Neural cell (in vitro differentiated cells): ENCODE measurements at regions not wholly inside any gene's neighbourhood (a gene's known extent, or its start where the extent isn't known, plus 50 kb on each side); places are given as distances from the start of the nearest gene placed in this dataset.

Experiments
- H2AFZ ChIP-seq: fragments of 200-600, 300-800 bp; sonication (generic), shearing (Covaris generic); 2 replicates; pipeline ENCODE4 v1.6.0; 2014; ENCODE audit warnings: low read depth, mild to moderate bottlenecking, antibody characterized with exemption, low read length, moderate library complexity
- H3F3A ChIP-seq: fragments of 200-600 bp; shearing (Covaris generic); 2 replicates; pipeline ENCODE4 v1.6.1; 2016; ENCODE audit warnings: mild to moderate bottlenecking, moderate library complexity, mixed read lengths, antibody characterized with exemption, low read length; ENCODE audit not compliant: insufficient read depth, poor library complexity, severe bottlenecking
- H3K27ac ChIP-seq: fragments of 200-600, 300-800 bp; sonication (generic), shearing (Covaris generic); 2 replicates; pipeline ENCODE4 v1.5.1; 2014; ENCODE audit warnings: mild to moderate bottlenecking, low read length, moderate library complexity
- H3K27me3 ChIP-seq: fragments of 300-800, 200-600 bp; sonication (generic), shearing (Covaris generic); 2 replicates; pipeline ENCODE4 v1.6.0; 2014; ENCODE audit warnings: mild to moderate bottlenecking, low read depth, low read length, moderate library complexity; ENCODE audit not compliant: insufficient read depth
- H3K36me3 ChIP-seq: fragments of 300-800, 200-600 bp; sonication (generic), shearing (Covaris generic); 2 replicates; pipeline ENCODE4 v1.5.1; 2014; ENCODE audit warnings: mild to moderate bottlenecking, antibody characterized with exemption, low read length, moderate library complexity; ENCODE audit not compliant: insufficient read depth
- H3K4me2 ChIP-seq: fragments of 300-800, 200-600 bp; sonication (generic), shearing (Covaris generic); 2 replicates; pipeline ENCODE4 v1.6.0; 2014; ENCODE audit warnings: mild to moderate bottlenecking, low read length
- H3K4me3 ChIP-seq: fragments of 300-800, 200-600 bp; sonication (generic), shearing (Covaris generic); 2 replicates; pipeline ENCODE4 v1.5.1; 2014; ENCODE audit warnings: mild to moderate bottlenecking, low read length, moderate library complexity
- H3K79me2 ChIP-seq: fragments of 200-600 bp; shearing (Covaris generic); replicated peaks from 2 replicates; pipeline ENCODE4 v1.6.0; 2014; ENCODE audit warnings: mild to moderate bottlenecking, low read length, moderate library complexity; ENCODE audit not compliant: insufficient read depth
- H3K9ac ChIP-seq: fragments of 300-800, 200-600 bp; sonication (generic), shearing (Covaris generic); 2 replicates; pipeline ENCODE4 v1.6.1; 2016; ENCODE audit warnings: mild to moderate bottlenecking, low read length, mixed read lengths
- H3K9me2 ChIP-seq: fragments of 200-600 bp; shearing (Covaris generic); 2 replicates; pipeline ENCODE4 v1.6.1; 2016; ENCODE audit warnings: mild to moderate bottlenecking, low read length, mixed read lengths; ENCODE audit not compliant: insufficient read depth
- H3K9me3 ChIP-seq: fragments of 200-600, 300-800 bp; sonication (generic), shearing (Covaris generic); 2 replicates; pipeline ENCODE4 v1.6.1; 2016; ENCODE audit warnings: mild to moderate bottlenecking, mixed run types, low read length, moderate library complexity, mixed read lengths
- H4K20me1 ChIP-seq: fragments of 200-600 bp; shearing (Covaris generic); 2 replicates; pipeline ENCODE4 v1.6.1; 2016; ENCODE audit warnings: mild to moderate bottlenecking, mixed run types; ENCODE audit not compliant: insufficient read depth
- CTCF ChIP-seq: fragments of 450-650 bp; IDR thresholded peaks from 2 replicates; pipeline ENCODE4 v1.5.1; 2014; ENCODE audit warnings: antibody characterized with exemption, mild to moderate bottlenecking, moderate library complexity; ENCODE audit not compliant: poor library complexity, severe bottlenecking
- EP300 ChIP-seq: fragments of 450-650 bp; conservative IDR thresholded peaks from 2 replicates; pipeline ENCODE4 v1.6.1; 2014; ENCODE audit warnings: antibody characterized with exemption, mild to moderate bottlenecking, moderate library complexity; ENCODE audit not compliant: poor library complexity, severe bottlenecking
- EZH2 ChIP-seq: fragments of 200-600, 300-800 bp; shearing (Covaris generic), sonication (generic); IDR thresholded peaks from 2 replicates; pipeline ENCODE4 v1.6.1; 2014; ENCODE audit warnings: antibody characterized with exemption, low read length, borderline replicate concordance, mild to moderate bottlenecking; ENCODE audit not compliant: insufficient read depth, poor library complexity, severe bottlenecking
- MXI1 ChIP-seq: fragments of 450-650 bp; conservative IDR thresholded peaks from 2 replicates; pipeline ENCODE4 v1.6.1; 2014; ENCODE audit warnings: antibody characterized with exemption, mild to moderate bottlenecking; ENCODE audit not compliant: poor library complexity, severe bottlenecking
- POLR2AphosphoS5 ChIP-seq: IDR thresholded peaks from 2 replicates; pipeline ENCODE4 v1.6.1; 2012
- RAD21 ChIP-seq: fragments of 450-650 bp; conservative IDR thresholded peaks from 2 replicates; pipeline ENCODE4 v1.6.1; 2014; ENCODE audit warnings: antibody characterized with exemption, mild to moderate bottlenecking, moderate library complexity
- SMC3 ChIP-seq: fragments of 450-650 bp; conservative IDR thresholded peaks from 2 replicates; pipeline ENCODE4 v1.6.1; 2014; ENCODE audit warnings: antibody characterized with exemption, mild to moderate bottlenecking, moderate library complexity; ENCODE audit not compliant: poor library complexity
- TAF1 ChIP-seq: IDR thresholded peaks from 2 replicates; pipeline ENCODE4 v1.6.1; 2012; ENCODE audit warnings: low read depth
- TF ChIP-seq, protein P1 (sequence below): IDR thresholded peaks from 2 replicates; pipeline ENCODE4 v1.6.1; 2012; ENCODE audit warnings: borderline replicate concordance

DNA sequence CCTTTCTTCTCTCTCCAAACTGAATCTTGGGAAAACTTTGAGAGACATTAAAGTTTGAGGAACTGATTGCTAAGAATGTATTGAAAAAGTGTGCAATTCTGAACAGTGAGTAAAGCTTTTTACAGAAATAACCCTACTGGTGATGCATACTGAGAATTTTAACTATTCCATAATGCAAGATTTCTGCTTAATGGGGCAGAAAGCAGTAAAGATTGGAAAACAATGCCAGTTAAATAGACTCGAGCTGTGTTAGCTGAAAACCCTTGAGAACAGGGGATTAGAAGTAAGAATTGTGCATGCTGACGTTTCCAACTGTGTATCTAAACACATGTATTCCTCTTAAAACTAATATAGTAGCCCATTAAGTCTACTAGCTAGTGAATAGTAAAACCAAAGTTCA lies 1500.2 kb upstream of the PRMT6 start:
- no peaks in the 10 kb centered on the region for H3K36me3 ChIP-seq
- H3K9me2 ChIP-seq = no peaks in the 10 kb centered on the region
- no peak for TF ChIP-seq TAF1
- no peak for TF ChIP-seq MXI1
- no peak for TF ChIP-seq EZH2
- no peak for TF ChIP-seq CTCF
- TF ChIP-seq POLR2AphosphoS5 = no peak
- TF ChIP-seq EP300 = no peak
- H4K20me1 ChIP-seq = no peaks in the 10 kb centered on the region
- H3K4me3 ChIP-seq = no peak overlapping the region
- H3K79me2 ChIP-seq = no peaks in the 10 kb centered on the region
- H3F3A ChIP-seq = peaks cover 5% of the 10 kb centered on the region
- no peak overlapping the region for H3K4me2 ChIP-seq
- no peaks in the 10 kb centered on the region for H3K27me3 ChIP-seq
- no peaks in the 10 kb centered on the region for H3K9me3 ChIP-seq
- H3K9ac ChIP-seq = no peak overlapping the region
- H3K27ac ChIP-seq = no peak overlapping the region
- no peak overlapping the region for H2AFZ ChIP-seq

- H3K9ac ChIP-seq = no peak overlapping the region
- H3K27me3 ChIP-seq = no peaks in the 10 kb centered on the region
- no peaks in the 10 kb centered on the region for H3K79me2 ChIP-seq
- no peaks in the 10 kb centered on the region for H3K36me3 ChIP-seq
- peaks cover 5% of the 10 kb centered on the region for H3F3A ChIP-seq
- H3K27ac ChIP-seq = no peak overlapping the region
- TF ChIP-seq SMC3 (no peak), POLR2AphosphoS5 (peak; percentile 93), EP300 (peak; percentile 98), TAF1 (no peak), MXI1 (no peak), RAD21 (peak; percentile 13), EZH2 (no peak), CTCF (no peak)
- TF ChIP-seq, protein P1, sequence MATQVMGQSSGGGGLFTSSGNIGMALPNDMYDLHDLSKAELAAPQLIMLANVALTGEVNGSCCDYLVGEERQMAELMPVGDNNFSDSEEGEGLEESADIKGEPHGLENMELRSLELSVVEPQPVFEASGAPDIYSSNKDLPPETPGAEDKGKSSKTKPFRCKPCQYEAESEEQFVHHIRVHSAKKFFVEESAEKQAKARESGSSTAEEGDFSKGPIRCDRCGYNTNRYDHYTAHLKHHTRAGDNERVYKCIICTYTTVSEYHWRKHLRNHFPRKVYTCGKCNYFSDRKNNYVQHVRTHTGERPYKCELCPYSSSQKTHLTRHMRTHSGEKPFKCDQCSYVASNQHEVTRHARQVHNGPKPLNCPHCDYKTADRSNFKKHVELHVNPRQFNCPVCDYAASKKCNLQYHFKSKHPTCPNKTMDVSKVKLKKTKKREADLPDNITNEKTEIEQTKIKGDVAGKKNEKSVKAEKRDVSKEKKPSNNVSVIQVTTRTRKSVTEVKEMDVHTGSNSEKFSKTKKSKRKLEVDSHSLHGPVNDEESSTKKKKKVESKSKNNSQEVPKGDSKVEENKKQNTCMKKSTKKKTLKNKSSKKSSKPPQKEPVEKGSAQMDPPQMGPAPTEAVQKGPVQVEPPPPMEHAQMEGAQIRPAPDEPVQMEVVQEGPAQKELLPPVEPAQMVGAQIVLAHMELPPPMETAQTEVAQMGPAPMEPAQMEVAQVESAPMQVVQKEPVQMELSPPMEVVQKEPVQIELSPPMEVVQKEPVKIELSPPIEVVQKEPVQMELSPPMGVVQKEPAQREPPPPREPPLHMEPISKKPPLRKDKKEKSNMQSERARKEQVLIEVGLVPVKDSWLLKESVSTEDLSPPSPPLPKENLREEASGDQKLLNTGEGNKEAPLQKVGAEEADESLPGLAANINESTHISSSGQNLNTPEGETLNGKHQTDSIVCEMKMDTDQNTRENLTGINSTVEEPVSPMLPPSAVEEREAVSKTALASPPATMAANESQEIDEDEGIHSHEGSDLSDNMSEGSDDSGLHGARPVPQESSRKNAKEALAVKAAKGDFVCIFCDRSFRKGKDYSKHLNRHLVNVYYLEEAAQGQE = no peak
- no peaks in the 10 kb centered on the region for H3K9me2 ChIP-seq
- H3K9me3 ChIP-seq = no peaks in the 10 kb centered on the region
- H4K20me1 ChIP-seq = no peaks in the 10 kb centered on the region
- no peak overlapping the region for H3K4me2 ChIP-seq
- H3K4me3 ChIP-seq = no peak overlapping the region
- H2AFZ ChIP-seq = no peak overlapping the region
These were observed 1498.5 kb upstream of the PRMT6 start for GRCh38 chr1:105558023-105558422.
